Neural progenitor cell (in vitro differentiated cells): ENCODE measurements at regions not wholly inside any gene's neighbourhood (a gene's known extent, or its start where the extent isn't known, plus 50 kb on each side); places are given as distances from the start of the nearest gene placed in this dataset.

Experiments
- EZH2 ChIP-seq: fragments of 200-600 bp; sonication (generic); IDR thresholded peaks from 2 replicates; pipeline ENCODE4 v1.6.1; 2017; ENCODE audit warnings: antibody characterized with exemption, mild to moderate bottlenecking, moderate library complexity
- TF ChIP-seq, protein P1 (sequence below): fragments of 200-600 bp; sonication (generic); IDR thresholded peaks from 2 replicates; pipeline ENCODE4 v1.5.1; 2017; ENCODE audit warnings: antibody characterized with exemption, mild to moderate bottlenecking

DNA sequence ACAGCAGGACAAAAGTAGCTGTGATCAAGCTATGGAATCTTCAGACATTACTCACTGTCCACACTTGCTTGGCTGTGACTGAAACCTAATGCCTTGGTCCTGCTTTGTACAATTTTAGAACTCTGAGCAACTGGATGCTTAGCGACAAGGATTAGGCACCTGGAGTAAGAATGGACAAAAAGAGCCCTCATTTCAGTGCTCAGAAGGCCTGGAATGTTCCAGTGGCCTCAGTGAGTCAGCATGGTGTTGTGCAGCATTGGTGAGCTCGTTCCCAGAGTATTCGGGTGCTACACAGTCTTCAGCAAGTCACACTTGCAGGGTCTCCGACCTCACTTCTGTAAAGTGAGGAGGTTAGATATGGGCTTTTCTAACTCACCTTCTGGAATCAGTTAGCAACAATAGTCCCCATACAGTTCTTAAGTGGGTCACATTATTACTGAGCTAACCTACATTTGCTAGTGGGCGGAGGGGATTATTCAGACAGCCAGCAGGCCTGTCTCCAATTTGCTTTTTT, 108.0 kb upstream of the MDM1 start:
- TF ChIP-seq, protein P1, sequence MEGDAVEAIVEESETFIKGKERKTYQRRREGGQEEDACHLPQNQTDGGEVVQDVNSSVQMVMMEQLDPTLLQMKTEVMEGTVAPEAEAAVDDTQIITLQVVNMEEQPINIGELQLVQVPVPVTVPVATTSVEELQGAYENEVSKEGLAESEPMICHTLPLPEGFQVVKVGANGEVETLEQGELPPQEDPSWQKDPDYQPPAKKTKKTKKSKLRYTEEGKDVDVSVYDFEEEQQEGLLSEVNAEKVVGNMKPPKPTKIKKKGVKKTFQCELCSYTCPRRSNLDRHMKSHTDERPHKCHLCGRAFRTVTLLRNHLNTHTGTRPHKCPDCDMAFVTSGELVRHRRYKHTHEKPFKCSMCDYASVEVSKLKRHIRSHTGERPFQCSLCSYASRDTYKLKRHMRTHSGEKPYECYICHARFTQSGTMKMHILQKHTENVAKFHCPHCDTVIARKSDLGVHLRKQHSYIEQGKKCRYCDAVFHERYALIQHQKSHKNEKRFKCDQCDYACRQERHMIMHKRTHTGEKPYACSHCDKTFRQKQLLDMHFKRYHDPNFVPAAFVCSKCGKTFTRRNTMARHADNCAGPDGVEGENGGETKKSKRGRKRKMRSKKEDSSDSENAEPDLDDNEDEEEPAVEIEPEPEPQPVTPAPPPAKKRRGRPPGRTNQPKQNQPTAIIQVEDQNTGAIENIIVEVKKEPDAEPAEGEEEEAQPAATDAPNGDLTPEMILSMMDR = no peak
- no peak for TF ChIP-seq EZH2
